MCF 10A (cell line): ENCODE measurements at regions not wholly inside any gene's neighbourhood (a gene's known extent, or its start where the extent isn't known, plus 50 kb on each side); places are given as distances from the start of the nearest gene placed in this dataset.

Experiments
- BruUV-seq: library from RNA; stranded (reverse); fragments of 400-500 nt; replicated peaks from 2 replicates; lab custom pipeline; 2021; lab: Mats Ljungman, UMichigan
- CTCF ChIA-PET: fragments of 300-600 bp; sonication (Branson Sonifier 250); formaldehyde crosslinking; extraction: SDS; loops from one replicate; lab custom pipeline; 2021; ENCODE audit warnings: antibody characterized with exemption, inconsistent platforms; lab: Yijun Ruan, JAX
- POLR2A ChIA-PET: fragments of 300-600, 350-650 bp; sonication (Branson Sonifier 250); formaldehyde crosslinking; extraction: SDS; loops from one replicate; lab custom pipeline; 2020; ENCODE audit warnings: antibody characterized with exemption, inconsistent platforms; lab: Yijun Ruan, JAX
- DNase-seq: peaks from one replicate; pipeline ENCODE4 v3.0.0-alpha.2; 2018; ENCODE audit not compliant: unreplicated experiment
- H3K27ac Mint-ChIP-seq: one replicate; pipeline ENCODE4 v1.8.0; 2022; ENCODE audit warnings: mild to moderate bottlenecking, low read depth, mixed read lengths; ENCODE audit not compliant: unreplicated experiment
- H3K27me3 Mint-ChIP-seq: one replicate; pipeline ENCODE4 v1.8.0; 2022; ENCODE audit warnings: mixed read lengths; ENCODE audit not compliant: insufficient read depth, unreplicated experiment
- H3K36me3 Mint-ChIP-seq: one replicate; pipeline ENCODE4 v1.8.0; 2022; ENCODE audit warnings: mild to moderate bottlenecking, moderate library complexity, mixed read lengths; ENCODE audit not compliant: insufficient read depth, unreplicated experiment
- H3K4me1 Mint-ChIP-seq: one replicate; pipeline ENCODE4 v1.8.0; 2022; ENCODE audit warnings: mixed read lengths; ENCODE audit not compliant: insufficient read depth, unreplicated experiment
- H3K4me3 Mint-ChIP-seq: one replicate; pipeline ENCODE4 v1.8.0; 2022; ENCODE audit warnings: mild to moderate bottlenecking, moderate library complexity, mixed read lengths; ENCODE audit not compliant: unreplicated experiment
- H3K9me3 Mint-ChIP-seq: one replicate; pipeline ENCODE4 v1.8.0; 2022; ENCODE audit warnings: mixed read lengths; ENCODE audit not compliant: unreplicated experiment
- intact Hi-C: fragments of 100-400 bp; cut with micrococcal nuclease; formaldehyde crosslinking; loops from 2 replicates; pipeline ENCODE4 v1.14.1; 2022
- TF ChIP-seq, protein P1 (sequence below): fragments of 200-600 bp; IDR thresholded peaks from one replicate; pipeline ENCODE4 v1.8.0; 2022; ENCODE audit warnings: antibody characterized with exemption, mild to moderate bottlenecking; ENCODE audit not compliant: unreplicated experiment

DNA sequence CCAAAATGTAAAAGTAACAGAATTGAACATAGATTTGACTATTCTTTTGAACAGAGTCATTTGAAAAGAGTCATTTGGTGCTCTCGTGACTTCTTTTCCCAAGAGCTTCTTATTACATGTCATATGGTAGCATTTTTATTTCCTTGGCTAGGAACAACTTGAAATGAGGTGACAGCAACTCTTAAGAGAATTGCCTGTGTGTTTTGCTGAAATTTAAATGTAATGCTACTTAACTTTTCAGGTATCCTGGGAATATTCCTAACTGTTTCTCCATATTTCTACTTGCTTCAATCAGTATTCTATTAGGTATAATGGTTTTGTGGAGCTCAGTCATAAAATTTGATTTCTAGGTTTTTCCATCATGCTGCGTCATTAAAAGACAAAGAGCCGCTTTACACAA is 700.7 kb downstream of the LUZP2 start:
- Mint-ChIP-seq H3K9me3 (no peaks in the 10 kb centered on the region), H3K27me3 (no peaks in the 10 kb centered on the region), H3K4me3 (no peak overlapping the region), H3K36me3 (no peaks in the 10 kb centered on the region), H3K27ac (no peak overlapping the region), H3K4me1 (no peaks in the 10 kb centered on the region)
- BruUV-seq = no TSS peak
- TF ChIP-seq, protein P1, sequence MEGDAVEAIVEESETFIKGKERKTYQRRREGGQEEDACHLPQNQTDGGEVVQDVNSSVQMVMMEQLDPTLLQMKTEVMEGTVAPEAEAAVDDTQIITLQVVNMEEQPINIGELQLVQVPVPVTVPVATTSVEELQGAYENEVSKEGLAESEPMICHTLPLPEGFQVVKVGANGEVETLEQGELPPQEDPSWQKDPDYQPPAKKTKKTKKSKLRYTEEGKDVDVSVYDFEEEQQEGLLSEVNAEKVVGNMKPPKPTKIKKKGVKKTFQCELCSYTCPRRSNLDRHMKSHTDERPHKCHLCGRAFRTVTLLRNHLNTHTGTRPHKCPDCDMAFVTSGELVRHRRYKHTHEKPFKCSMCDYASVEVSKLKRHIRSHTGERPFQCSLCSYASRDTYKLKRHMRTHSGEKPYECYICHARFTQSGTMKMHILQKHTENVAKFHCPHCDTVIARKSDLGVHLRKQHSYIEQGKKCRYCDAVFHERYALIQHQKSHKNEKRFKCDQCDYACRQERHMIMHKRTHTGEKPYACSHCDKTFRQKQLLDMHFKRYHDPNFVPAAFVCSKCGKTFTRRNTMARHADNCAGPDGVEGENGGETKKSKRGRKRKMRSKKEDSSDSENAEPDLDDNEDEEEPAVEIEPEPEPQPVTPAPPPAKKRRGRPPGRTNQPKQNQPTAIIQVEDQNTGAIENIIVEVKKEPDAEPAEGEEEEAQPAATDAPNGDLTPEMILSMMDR = no peak
- ChIA-PET POLR2A (no interaction called here), CTCF (interaction anchor here (0.6 kb wide), 1 partner anchor 449 kb away, joined by 3 read pairs; no protein-coding TSS in a partner anchor)
- DNase-seq = no peak
- intact Hi-C loops = no loop called here

- intact Hi-C loops = no loop called here
- Mint-ChIP-seq H3K27ac (no peak overlapping the region), H3K9me3 (no peaks in the 10 kb centered on the region), H3K4me1 (no peaks in the 10 kb centered on the region), H3K36me3 (no peaks in the 10 kb centered on the region), H3K4me3 (no peak overlapping the region), H3K27me3 (no peaks in the 10 kb centered on the region)
- DNase-seq = no peak
- TF ChIP-seq, protein P1 = no peak
- BruUV-seq = no TSS peak
- CTCF ChIA-PET = no interaction called here
- POLR2A ChIA-PET = no interaction called here
Measured at GRCh38 chr11:25198704-25199103, 701.9 kb downstream of the LUZP2 start.

DNA sequence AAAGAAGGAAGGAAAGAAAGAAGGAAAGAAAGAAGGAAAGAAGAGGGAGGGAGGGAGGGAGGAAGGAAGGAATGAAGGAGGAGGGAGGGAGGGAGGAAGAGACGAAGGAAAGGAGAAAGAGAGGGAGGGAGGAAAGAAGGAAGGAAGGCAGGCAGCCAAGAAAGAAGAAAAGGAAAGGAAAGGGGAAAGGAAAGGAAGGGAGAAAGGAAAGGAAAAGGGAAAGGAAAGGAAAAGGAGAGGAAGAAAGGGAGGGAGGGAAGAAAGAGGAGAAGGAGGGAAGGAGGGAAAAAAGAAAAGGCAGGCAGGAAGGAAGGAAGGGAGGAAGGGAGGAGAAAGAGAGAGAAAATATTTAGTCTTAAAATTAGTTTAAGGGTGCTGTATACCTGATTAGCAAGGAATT is 704.1 kb downstream of the LUZP2 start:
- no TSS peak for BruUV-seq
- Mint-ChIP-seq H3K4me1 (no peaks in the 10 kb centered on the region), H3K27me3 (no peaks in the 10 kb centered on the region), H3K36me3 (no peaks in the 10 kb centered on the region), H3K9me3 (peaks cover 6% of the 10 kb centered on the region), H3K27ac (no peak overlapping the region), H3K4me3 (no peak overlapping the region)
- ChIA-PET POLR2A (interaction anchor here (1.1 kb wide), 1 partner anchor 10 kb away, joined by 3 read pairs; no protein-coding TSS in a partner anchor), CTCF (no interaction called here)
- intact Hi-C loops = no loop called here
- DNase-seq = no peak
- TF ChIP-seq, protein P1 = no peak

GRCh38 chr11:25206762-25207161 is 709.9 kb downstream of the LUZP2 start:
- DNase-seq = no peak
- ChIA-PET CTCF (no interaction called here), POLR2A (interaction anchor here (0.7 kb wide), 1 partner anchor 33 kb away, joined by 3 read pairs; no protein-coding TSS in a partner anchor)
- TF ChIP-seq, protein P1 = no peak
- no TSS peak for BruUV-seq
- Mint-ChIP-seq H3K4me3 (no peak overlapping the region), H3K9me3 (peaks cover 30% of the 10 kb centered on the region), H3K27me3 (no peaks in the 10 kb centered on the region), H3K4me1 (peaks cover 6% of the 10 kb centered on the region), H3K27ac (no peak overlapping the region), H3K36me3 (no peaks in the 10 kb centered on the region)
- intact Hi-C loops = no loop called here
